Osteoblast (primary cell): ENCODE measurements at regions not wholly inside any gene's neighbourhood (a gene's known extent, or its start where the extent isn't known, plus 50 kb on each side); places are given as distances from the start of the nearest gene placed in this dataset.

Source experiments
- DNase-seq: peaks from one replicate; pipeline ENCODE4 v3.0.0; 2011; ENCODE audit warnings: low spot score, mixed read lengths; ENCODE audit not compliant: insufficient read length; ENCODE audit errors: missing footprints
- H2AFZ ChIP-seq: 2 replicates; pipeline ENCODE4 v1.6.0; 2011; ENCODE audit warnings: mild to moderate bottlenecking, low read length
- H3K27ac ChIP-seq: 2 replicates; pipeline ENCODE4 v1.5.1; 2011; ENCODE audit warnings: mild to moderate bottlenecking, low read depth, low read length, moderate library complexity
- H3K27me3 ChIP-seq: 2 replicates; pipeline ENCODE4 v1.6.0; 2012; ENCODE audit warnings: mild to moderate bottlenecking, control low read depth, inconsistent platforms, low read length, moderate library complexity; ENCODE audit not compliant: insufficient read depth
- H3K36me3 ChIP-seq: 2 replicates; pipeline ENCODE4 v1.5.1; 2011; ENCODE audit warnings: mild to moderate bottlenecking, low read length, control low read depth, moderate library complexity; ENCODE audit not compliant: insufficient read depth
- H3K4me1 ChIP-seq: 2 replicates; pipeline ENCODE4 v1.5.1; 2011; ENCODE audit warnings: mild to moderate bottlenecking, low read length, control low read depth, moderate library complexity; ENCODE audit not compliant: insufficient read depth
- H3K4me2 ChIP-seq: 2 replicates; pipeline ENCODE4 v1.6.0; 2011; ENCODE audit warnings: mild to moderate bottlenecking, low read length; ENCODE audit not compliant: insufficient read depth
- H3K4me3 ChIP-seq: fragments of 200-600 bp; sonication (generic); 3 replicates; pipeline ENCODE4 v1.5.1; 2012; ENCODE audit warnings: mild to moderate bottlenecking, low read length, inconsistent platforms; ENCODE audit not compliant: insufficient read depth
- H3K79me2 ChIP-seq: 2 replicates; pipeline ENCODE4 v1.6.0; 2012; ENCODE audit warnings: mild to moderate bottlenecking, low read length, control low read depth, inconsistent platforms; ENCODE audit not compliant: insufficient read depth
- H3K9me3 ChIP-seq: 2 replicates; pipeline ENCODE4 v1.5.1; 2011; ENCODE audit warnings: low read depth, low read length, control low read depth
- H4K20me1 ChIP-seq: 2 replicates; pipeline ENCODE4 v1.6.0; 2012; ENCODE audit warnings: mild to moderate bottlenecking, low read length, control low read depth; ENCODE audit not compliant: insufficient read depth
- CTCF ChIP-seq: IDR thresholded peaks from 2 replicates; pipeline ENCODE4 v1.5.1; 2011; ENCODE audit warnings: mild to moderate bottlenecking, low read depth, low read length, moderate library complexity; ENCODE audit errors: extremely low read depth

- H3K79me2 ChIP-seq = no peaks in the 10 kb centered on the region
- H3K27me3 ChIP-seq = no peaks in the 10 kb centered on the region
- no peak overlapping the region for H3K4me2 ChIP-seq
- peaks cover 2% of the 10 kb centered on the region for H3K9me3 ChIP-seq
- no peak overlapping the region for H2AFZ ChIP-seq
- H3K4me1 ChIP-seq = no peaks in the 10 kb centered on the region
- H3K27ac ChIP-seq = no peak overlapping the region
- no peak for TF ChIP-seq CTCF
- H3K4me3 ChIP-seq = no peak overlapping the region
- no peaks in the 10 kb centered on the region for H4K20me1 ChIP-seq
- DNase-seq = no peak
- no peaks in the 10 kb centered on the region for H3K36me3 ChIP-seq
These were observed 295.7 kb downstream of the TMA16 start for GRCh38 chr4:163790231-163790630.

- Histone ChIP-seq H3K9me3 (no peaks in the 10 kb centered on the region), H4K20me1 (no peaks in the 10 kb centered on the region), H3K4me2 (no peak overlapping the region), H2AFZ (no peak overlapping the region), H3K27me3 (no peaks in the 10 kb centered on the region), H3K79me2 (no peaks in the 10 kb centered on the region), H3K36me3 (no peaks in the 10 kb centered on the region), H3K4me3 (no peak overlapping the region), H3K27ac (no peak overlapping the region), H3K4me1 (no peaks in the 10 kb centered on the region)
- DNase-seq = no peak
- no peak for TF ChIP-seq CTCF
These were observed 301.4 kb downstream of the TMA16 start for GRCh38 chr4:163795885-163796284.

- Histone ChIP-seq H3K36me3 (no peaks in the 10 kb centered on the region), H4K20me1 (no peaks in the 10 kb centered on the region), H3K9me3 (no peaks in the 10 kb centered on the region)
These were observed 309.5 kb downstream of the TMA16 start for GRCh38 chr4:163804001-163804400.

GRCh38 chr4:163806653-163807052, 312.2 kb downstream of the TMA16 start:
- Histone ChIP-seq H3K4me3 (no peak overlapping the region), H3K4me2 (no peak overlapping the region), H3K36me3 (no peaks in the 10 kb centered on the region), H2AFZ (no peak overlapping the region), H3K9me3 (no peaks in the 10 kb centered on the region), H3K27me3 (no peaks in the 10 kb centered on the region), H3K27ac (no peak overlapping the region), H4K20me1 (no peaks in the 10 kb centered on the region), H3K4me1 (no peaks in the 10 kb centered on the region), H3K79me2 (no peaks in the 10 kb centered on the region)
- no peak for DNase-seq
- no peak for TF ChIP-seq CTCF

More at GRCh38 chr4:163804001-163804400, 309.5 kb downstream of the TMA16 start:
- H3K4me3 ChIP-seq = no peak overlapping the region
- no peak for DNase-seq
- no peak for TF ChIP-seq CTCF
- no peak overlapping the region for H3K27ac ChIP-seq
- H3K79me2 ChIP-seq = no peaks in the 10 kb centered on the region
- no peaks in the 10 kb centered on the region for H3K27me3 ChIP-seq
- no peak overlapping the region for H2AFZ ChIP-seq
- no peak overlapping the region for H3K4me2 ChIP-seq
- H3K4me1 ChIP-seq = no peaks in the 10 kb centered on the region
